HCT116 (cell line): ENCODE measurements at regions not wholly inside any gene's neighbourhood (a gene's known extent, or its start where the extent isn't known, plus 50 kb on each side); places are given as distances from the start of the nearest gene placed in this dataset.
"Not testable (repeated sequence)": the region's sequence is repeated elsewhere in the genome, so short reads cannot be mapped to it uniquely, and the experiment has no call there.

Source experiments
- ATAC-seq: fragments of 200-7000 bp; cut with Tn5 transposase; 2 replicates; pipeline ENCODE4 v1.9.1; 2020; ENCODE audit warnings: mild to moderate bottlenecking, moderate library complexity
- BruUV-seq: library from RNA; stranded (reverse); fragments of 400-500 nt; replicated peaks from 2 replicates; lab custom pipeline; 2021; lab: Mats Ljungman, UMichigan
- CTCF ChIA-PET: fragments of 300-600 bp; sonication (Branson Sonifier 250); formaldehyde crosslinking; loops from one replicate; lab custom pipeline; 2021; ENCODE audit warnings: antibody characterized with exemption; lab: Charles Lee
- POLR2A ChIA-PET: fragments of 300-600, 350-600 bp; sonication (Branson Sonifier 250); formaldehyde crosslinking; loops from one replicate; lab custom pipeline; 2021; ENCODE audit warnings: antibody characterized with exemption; lab: Charles Lee
- RAD21 ChIA-PET, 2 experiments: fragments of 300-600 bp; sonication (Branson Sonifier 250); formaldehyde crosslinking; loops; one replicate each; lab custom pipeline; 2023; ENCODE audit warnings: low total read pairs in 2 of 2; ENCODE audit not compliant: uncharacterized antibody in 2 of 2, unreplicated experiment in 2 of 2, low non-redundant PET in 1 of 2; lab: Charles Lee
- DNase-seq: peaks from one replicate; pipeline ENCODE4 v3.0.0-alpha.2; 2010; ENCODE audit warnings: low read depth, low spot score
- H2AFZ ChIP-seq: fragments of 200-600 bp; shearing (Covaris generic), sonication (generic); 2 replicates; pipeline ENCODE4 v1.6.1; 2017; ENCODE audit warnings: low read depth, mixed run types, mixed read lengths, antibody characterized with exemption, low read length; ENCODE audit not compliant: poor library complexity, severe bottlenecking
- H3K27ac ChIP-seq: 2 replicates; pipeline ENCODE4 v1.5.1; 2012; ENCODE audit warnings: low read depth, low read length
- H3K27me3 ChIP-seq: fragments of 200-600 bp; sonication (generic); 2 replicates; pipeline ENCODE4 v1.6.1; 2016; ENCODE audit warnings: mixed run types, low read length, mixed read lengths; ENCODE audit not compliant: insufficient read depth
- H3K36me3 ChIP-seq, 2 experiments: fragments of 200-500 bp in 1 of 2; fragments of 200-600 bp in 1 of 2; sonication (Bioruptor generic) in 1 of 2; sonication (generic) in 1 of 2; 2 replicates each; pipeline versions ENCODE4 v1.5.1 to v1.6.1; 2014 to 2016; ENCODE audit warnings: low read length in 2 of 2, inconsistent platforms in 1 of 2, mixed read lengths in 1 of 2, mixed run types in 1 of 2; ENCODE audit not compliant: insufficient read depth in 2 of 2, control insufficient read depth in 1 of 2
- H3K4me1 ChIP-seq, 2 experiments: fragments of 200-600 bp in 1 of 2; sonication (generic) in 1 of 2; 2 replicates each; pipeline versions ENCODE4 v1.5.1 to v1.6.1; 2012 to 2017; ENCODE audit warnings: low read length in 2 of 2, inconsistent platforms in 1 of 2, mild to moderate bottlenecking in 1 of 2, mixed read lengths in 1 of 2, mixed run types in 1 of 2, moderate library complexity in 1 of 2; ENCODE audit not compliant: insufficient read depth in 2 of 2, control insufficient read depth in 1 of 2
- H3K4me2 ChIP-seq: fragments of 200-600 bp; sonication (generic); 2 replicates; pipeline ENCODE4 v1.6.1; 2017; ENCODE audit warnings: mixed run types, low read length, mixed read lengths
- H3K4me3 ChIP-seq, 2 experiments: fragments of 200-600 bp in 1 of 2; sonication (generic) in 1 of 2; replicated peaks in 1 of 2; 2 replicates each; pipeline ENCODE4 v1.5.1; 2011 to 2016; ENCODE audit warnings: low read length in 2 of 2, control low read depth in 1 of 2, low read depth in 1 of 2, mild to moderate bottlenecking in 1 of 2, mixed read lengths in 1 of 2, mixed run types in 1 of 2
- H3K79me2 ChIP-seq: fragments of 200-600 bp; sonication (generic); 2 replicates; pipeline ENCODE4 v1.6.1; 2017; ENCODE audit warnings: mild to moderate bottlenecking, mixed run types, low read length, moderate library complexity, mixed read lengths; ENCODE audit not compliant: insufficient read depth
- H3K9ac ChIP-seq: fragments of 200-600 bp; sonication (generic); 2 replicates; pipeline ENCODE4 v1.6.1; 2016; ENCODE audit warnings: low read length, mixed read lengths
- H3K9me2 ChIP-seq: fragments of 200-600 bp; sonication (generic), shearing (Covaris generic); 2 replicates; pipeline ENCODE4 v1.6.1; 2017; ENCODE audit warnings: mixed run types, mild to moderate bottlenecking, moderate library complexity; ENCODE audit not compliant: insufficient read depth
- H3K9me3 ChIP-seq, 2 experiments: fragments of 200-500 bp in 1 of 2; fragments of 200-600 bp in 1 of 2; sonication (Bioruptor generic) in 1 of 2; sonication (generic) in 1 of 2; 2 replicates each; pipeline ENCODE4 v1.6.1; 2014 to 2017; ENCODE audit warnings: low read length in 2 of 2, mixed read lengths in 2 of 2, inconsistent platforms in 1 of 2, low read depth in 1 of 2, mild to moderate bottlenecking in 1 of 2, mixed run types in 1 of 2, moderate library complexity in 1 of 2; ENCODE audit not compliant: control insufficient read depth in 1 of 2, insufficient read depth in 1 of 2
- H4K20me1 ChIP-seq: fragments of 200-600 bp; sonication (generic), shearing (Covaris generic); 2 replicates; pipeline ENCODE4 v1.6.1; 2017; ENCODE audit warnings: mixed run types, mild to moderate bottlenecking, moderate library complexity; ENCODE audit not compliant: insufficient read depth
- intact Hi-C: fragments of 100-400 bp; cut with micrococcal nuclease; formaldehyde crosslinking; loops from 2 replicates; pipeline ENCODE4 v1.10.0; 2022

DNA sequence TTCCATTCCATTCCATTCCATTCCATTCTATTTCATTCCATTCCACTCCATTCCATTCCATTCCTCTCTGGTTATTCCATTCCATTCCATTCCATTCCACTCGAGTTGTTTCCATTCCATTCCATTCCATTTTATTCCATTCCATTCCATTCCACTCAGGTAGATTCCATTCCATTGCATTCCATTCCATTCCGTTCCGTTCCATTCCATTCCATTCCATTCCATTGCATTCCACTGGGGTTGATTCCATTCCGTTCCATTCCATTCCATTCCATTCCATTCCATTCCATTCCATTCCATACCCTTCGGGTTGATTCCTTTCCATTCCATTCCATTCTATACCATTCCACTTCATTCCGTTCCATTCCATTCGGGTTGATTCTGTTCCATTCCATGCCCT is 144.6 kb downstream of the CWH43 start:
- ATAC-seq, DNase-seq, H3K9me2 ChIP-seq, H3K27me3 ChIP-seq, H3K9ac ChIP-seq, H4K20me1 ChIP-seq, intact Hi-C loops, CTCF ChIA-PET, H3K4me3 ChIP-seq, H3K4me1 ChIP-seq, RAD21 ChIA-PET, H2AFZ ChIP-seq, H3K9me3 ChIP-seq, H3K4me2 ChIP-seq, H3K79me2 ChIP-seq, H3K27ac ChIP-seq, BruUV-seq, H3K36me3 ChIP-seq, POLR2A ChIA-PET: not testable (repeated sequence)

DNA sequence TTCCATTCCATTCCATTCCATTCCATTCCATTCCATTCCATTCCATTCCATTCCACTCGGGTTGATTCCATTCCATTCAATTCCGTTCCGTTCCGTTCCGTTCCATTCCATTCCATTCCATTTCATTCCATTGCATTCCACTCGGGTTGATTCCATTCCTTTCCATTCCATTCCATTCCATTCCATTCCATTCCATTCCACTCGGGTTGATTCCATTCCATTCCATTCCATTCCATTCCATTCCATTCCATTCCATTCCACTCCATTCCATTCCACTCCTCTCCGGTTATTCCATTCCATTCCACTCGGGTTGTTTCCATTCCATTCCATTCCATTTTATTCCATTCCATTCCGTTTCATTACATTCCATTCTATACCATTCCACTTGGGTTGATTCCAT is 151.0 kb downstream of the CWH43 start:
- H3K9me2 ChIP-seq, H3K4me2 ChIP-seq, H3K27me3 ChIP-seq, RAD21 ChIA-PET, H3K9ac ChIP-seq, H3K4me1 ChIP-seq, H2AFZ ChIP-seq, H3K9me3 ChIP-seq, H3K79me2 ChIP-seq, DNase-seq, H4K20me1 ChIP-seq, BruUV-seq, intact Hi-C loops, H3K36me3 ChIP-seq, H3K27ac ChIP-seq, POLR2A ChIA-PET, CTCF ChIA-PET, H3K4me3 ChIP-seq: not testable (repeated sequence)
- ATAC-seq, result peak; percentile 69; the same call in 1 of the 2 replicates

GRCh38 chr4:49137961-49138360 is 151.9 kb downstream of the CWH43 start:
- intact Hi-C loops, CTCF ChIA-PET, DNase-seq, BruUV-seq, POLR2A ChIA-PET, H2AFZ ChIP-seq, H3K4me1 ChIP-seq, H3K27me3 ChIP-seq, H3K79me2 ChIP-seq, H3K9ac ChIP-seq, H3K4me3 ChIP-seq, RAD21 ChIA-PET, H3K27ac ChIP-seq, ATAC-seq, H3K9me2 ChIP-seq, H4K20me1 ChIP-seq, H3K4me2 ChIP-seq, H3K36me3 ChIP-seq: not testable (repeated sequence)
- H3K9me3 ChIP-seq, result peaks cover 0 to 13% of the 10 kb centered on the region in 2 experiments; a peak in 2 of 4 replicates

- H3K9me2 ChIP-seq, H3K4me2 ChIP-seq, H3K79me2 ChIP-seq, DNase-seq, H3K9ac ChIP-seq, H3K27me3 ChIP-seq, H3K4me3 ChIP-seq, POLR2A ChIA-PET, RAD21 ChIA-PET, H2AFZ ChIP-seq, H3K4me1 ChIP-seq, ATAC-seq, H3K36me3 ChIP-seq, H3K27ac ChIP-seq, intact Hi-C loops, BruUV-seq, H4K20me1 ChIP-seq, CTCF ChIA-PET: not testable (repeated sequence)
- peaks cover 0 to 14% of the 10 kb centered on the region in 2 experiments; a peak in 2 of 4 replicates for H3K9me3 ChIP-seq
Measured at GRCh38 chr4:49138818-49139217, 152.7 kb downstream of the CWH43 start.
